HG03045 (cell line): ENCODE measurements at regions not wholly inside any gene's neighbourhood (a gene's known extent, or its start where the extent isn't known, plus 50 kb on each side); places are given as distances from the start of the nearest gene placed in this dataset.
"Not testable (repeated sequence)": the region's sequence is repeated elsewhere in the genome, so short reads cannot be mapped to it uniquely, and the experiment has no call there.

Source experiments
- ATAC-seq: cut with Tn5 transposase; IDR thresholded peaks from one replicate; pipeline ENCODE4 v1.9.1; 2021; ENCODE audit warnings: mild to moderate bottlenecking, moderate library complexity; ENCODE audit not compliant: unreplicated experiment

GRCh38 chr9:71285191-71285656 is 163.8 kb upstream of the TRPM3 start:
- ATAC-seq: peak; percentile 82

GRCh38 chr9:71282116-71282515 is 160.7 kb upstream of the TRPM3 start:
- ATAC-seq: not testable (repeated sequence)

- ATAC-seq: no peak
Measured at GRCh38 chr9:71279151-71279739, 157.8 kb upstream of the TRPM3 start.

GRCh38 chr9:71273613-71274012 is 152.2 kb upstream of the TRPM3 start:
- no peak for ATAC-seq

- no peak for ATAC-seq
Measured at GRCh38 chr9:71271602-71272001, 150.2 kb upstream of the TRPM3 start.

- no peak for ATAC-seq
Measured at GRCh38 chr9:71270554-71270953, 149.1 kb upstream of the TRPM3 start.

GRCh38 chr9:71269859-71270258 is 148.4 kb upstream of the TRPM3 start:
- no peak for ATAC-seq

- no peak for ATAC-seq
Measured at GRCh38 chr9:71268871-71269635, 147.6 kb upstream of the TRPM3 start.

GRCh38 chr9:71263451-71263850 is 142.0 kb upstream of the TRPM3 start:
- ATAC-seq: no peak

GRCh38 chr9:71260419-71260818 is 139.0 kb upstream of the TRPM3 start:
- ATAC-seq: not testable (repeated sequence)

- no peak for ATAC-seq
Measured at GRCh38 chr9:71254592-71255277, 133.3 kb upstream of the TRPM3 start.

- ATAC-seq: no peak
Measured at GRCh38 chr9:71253011-71253410, 131.6 kb upstream of the TRPM3 start.

GRCh38 chr9:71250581-71250980 is 129.2 kb upstream of the TRPM3 start:
- ATAC-seq: no peak

- ATAC-seq: no peak
Measured at GRCh38 chr9:71249729-71250317, 128.4 kb upstream of the TRPM3 start.

GRCh38 chr9:71245651-71246050 is 124.2 kb upstream of the TRPM3 start:
- ATAC-seq: no peak

GRCh38 chr9:71243951-71244350 is 122.5 kb upstream of the TRPM3 start:
- ATAC-seq: no peak

- no peak for ATAC-seq
Measured at GRCh38 chr9:71242081-71242480, 120.7 kb upstream of the TRPM3 start.

GRCh38 chr9:71237051-71237450 is 115.6 kb upstream of the TRPM3 start:
- no peak for ATAC-seq

GRCh38 chr9:71233646-71234045 is 112.2 kb upstream of the TRPM3 start:
- ATAC-seq: no peak

GRCh38 chr9:71223953-71224538 is 102.6 kb upstream of the TRPM3 start:
- ATAC-seq: no peak

- ATAC-seq: no peak
Measured at GRCh38 chr9:71218774-71219173, 97.4 kb upstream of the TRPM3 start.
